AG09309 (cell line): ENCODE measurements at regions not wholly inside any gene's neighbourhood (a gene's known extent, or its start where the extent isn't known, plus 50 kb on each side); places are given as distances from the start of the nearest gene placed in this dataset.

Source experiments
- DNase-seq: peaks from one replicate; pipeline ENCODE4 v3.0.0-alpha.2; 2010; ENCODE audit warnings: low read depth
- H3K4me3 ChIP-seq: 2 replicates; pipeline ENCODE4 v1.5.1; 2011; ENCODE audit warnings: mild to moderate bottlenecking, low read depth, low read length, moderate library complexity; ENCODE audit not compliant: control insufficient read depth
- TF ChIP-seq, protein P1 (sequence below): IDR thresholded peaks from 2 replicates; pipeline ENCODE4 v1.5.1; 2011; ENCODE audit warnings: mild to moderate bottlenecking, low read depth, low read length, inconsistent platforms; ENCODE audit not compliant: insufficient read depth, control insufficient read depth; ENCODE audit errors: missing control alignments

DNA sequence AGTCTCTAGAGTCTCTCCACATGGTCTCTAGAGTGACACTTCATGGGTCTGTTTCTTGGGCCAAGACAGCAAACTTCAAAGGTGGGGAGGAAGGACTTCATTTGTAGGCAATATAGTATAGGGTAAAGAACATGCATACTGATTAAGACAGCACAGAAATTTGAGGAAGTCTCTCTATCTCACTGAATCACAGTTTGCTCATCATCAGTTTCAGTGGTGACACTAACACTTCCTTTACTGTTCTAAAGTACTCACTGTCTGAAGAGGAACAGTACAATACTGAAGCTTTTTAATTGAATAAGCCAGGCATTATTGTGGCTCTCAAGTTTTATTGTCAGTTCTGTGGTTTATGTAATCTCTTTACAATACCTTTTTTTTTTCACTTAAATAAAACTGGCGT is 656.4 kb upstream of the CDH8 start:
- DNase-seq: no peak
- no peak overlapping the region for H3K4me3 ChIP-seq
- TF ChIP-seq, protein P1, sequence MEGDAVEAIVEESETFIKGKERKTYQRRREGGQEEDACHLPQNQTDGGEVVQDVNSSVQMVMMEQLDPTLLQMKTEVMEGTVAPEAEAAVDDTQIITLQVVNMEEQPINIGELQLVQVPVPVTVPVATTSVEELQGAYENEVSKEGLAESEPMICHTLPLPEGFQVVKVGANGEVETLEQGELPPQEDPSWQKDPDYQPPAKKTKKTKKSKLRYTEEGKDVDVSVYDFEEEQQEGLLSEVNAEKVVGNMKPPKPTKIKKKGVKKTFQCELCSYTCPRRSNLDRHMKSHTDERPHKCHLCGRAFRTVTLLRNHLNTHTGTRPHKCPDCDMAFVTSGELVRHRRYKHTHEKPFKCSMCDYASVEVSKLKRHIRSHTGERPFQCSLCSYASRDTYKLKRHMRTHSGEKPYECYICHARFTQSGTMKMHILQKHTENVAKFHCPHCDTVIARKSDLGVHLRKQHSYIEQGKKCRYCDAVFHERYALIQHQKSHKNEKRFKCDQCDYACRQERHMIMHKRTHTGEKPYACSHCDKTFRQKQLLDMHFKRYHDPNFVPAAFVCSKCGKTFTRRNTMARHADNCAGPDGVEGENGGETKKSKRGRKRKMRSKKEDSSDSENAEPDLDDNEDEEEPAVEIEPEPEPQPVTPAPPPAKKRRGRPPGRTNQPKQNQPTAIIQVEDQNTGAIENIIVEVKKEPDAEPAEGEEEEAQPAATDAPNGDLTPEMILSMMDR: no peak

DNA sequence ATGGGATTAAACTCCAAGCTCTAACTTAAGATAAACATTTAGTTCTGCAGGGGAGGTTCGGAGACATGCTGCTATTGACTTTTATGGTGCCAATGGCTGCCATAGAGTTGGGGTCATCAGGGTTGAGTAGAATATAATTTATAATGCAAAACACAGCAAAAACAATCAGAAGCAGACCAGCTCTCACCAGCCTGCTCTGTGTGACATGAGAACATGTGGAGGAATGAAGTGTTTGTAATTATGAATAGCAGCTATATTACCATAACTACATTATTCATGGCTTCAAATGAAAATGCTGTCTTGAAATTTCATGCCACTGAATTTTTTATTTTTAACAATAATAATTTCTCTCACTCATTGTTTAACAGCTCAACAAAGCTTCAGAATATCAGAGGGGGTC is 645.6 kb upstream of the CDH8 start:
- no peak overlapping the region for H3K4me3 ChIP-seq
- TF ChIP-seq, protein P1: no peak
- DNase-seq: no peak

DNA sequence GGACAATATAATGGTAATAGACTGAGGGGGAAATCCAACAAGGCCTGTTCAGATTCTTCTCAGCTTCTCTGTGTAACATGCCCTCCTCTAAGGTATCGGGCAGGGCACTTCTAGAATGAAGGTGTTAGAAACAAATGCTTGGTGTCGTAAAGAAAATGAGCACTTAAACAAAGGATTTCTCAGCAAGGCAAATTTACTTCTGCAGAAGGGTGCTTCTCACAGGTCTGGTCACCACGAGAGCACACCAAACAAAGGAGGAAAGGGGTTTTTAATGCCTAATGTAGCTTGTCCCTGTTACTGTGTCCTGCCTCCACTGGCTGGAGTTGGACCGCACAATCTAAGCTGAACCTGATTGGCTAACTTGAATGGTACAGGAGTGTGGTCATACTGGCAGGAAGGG is 642.6 kb upstream of the CDH8 start:
- no peak for DNase-seq
- TF ChIP-seq, protein P1: no peak
- H3K4me3 ChIP-seq: no peak overlapping the region

DNA sequence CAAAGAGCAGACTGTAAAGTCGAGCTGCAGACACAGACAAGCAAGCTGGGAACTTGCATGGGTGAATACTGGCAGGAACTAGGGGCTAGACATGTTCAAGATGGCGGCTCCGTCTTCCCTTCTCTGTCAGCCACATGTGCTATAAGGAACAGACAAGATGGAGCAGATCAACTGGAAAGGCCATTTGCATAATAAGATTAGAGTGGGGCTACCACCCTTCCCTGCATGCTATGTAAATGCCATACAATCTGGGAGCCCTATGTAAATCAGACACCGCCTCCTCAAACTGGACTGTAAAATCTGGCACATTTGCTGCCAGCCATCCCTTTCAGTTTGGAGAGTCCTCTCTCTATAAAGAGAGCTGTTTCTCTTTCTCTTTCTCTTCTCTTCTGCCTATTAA is 640.1 kb upstream of the CDH8 start:
- TF ChIP-seq, protein P1: no peak
- no peak overlapping the region for H3K4me3 ChIP-seq
- no peak for DNase-seq

DNA sequence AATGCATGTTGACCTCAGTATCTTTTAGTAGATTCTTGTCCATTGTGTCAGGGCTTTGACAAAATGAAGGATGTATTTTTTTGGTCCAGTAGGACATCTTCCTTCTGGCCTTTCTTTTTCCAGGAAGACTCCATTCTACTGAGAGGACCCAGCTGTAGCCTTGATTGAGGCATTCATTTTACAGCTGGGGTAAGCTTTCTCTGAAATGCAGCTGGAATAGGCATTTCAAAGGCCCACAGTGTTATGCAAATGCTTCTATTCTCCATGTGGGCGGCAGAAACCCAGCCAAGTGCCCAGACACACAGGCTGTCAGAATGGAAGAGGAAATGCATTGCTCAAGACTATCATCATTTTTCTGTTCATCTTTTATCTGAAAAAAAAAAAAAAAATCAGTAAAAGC is 629.0 kb upstream of the CDH8 start:
- H3K4me3 ChIP-seq: no peak overlapping the region
- DNase-seq: no peak
- TF ChIP-seq, protein P1: no peak

DNA sequence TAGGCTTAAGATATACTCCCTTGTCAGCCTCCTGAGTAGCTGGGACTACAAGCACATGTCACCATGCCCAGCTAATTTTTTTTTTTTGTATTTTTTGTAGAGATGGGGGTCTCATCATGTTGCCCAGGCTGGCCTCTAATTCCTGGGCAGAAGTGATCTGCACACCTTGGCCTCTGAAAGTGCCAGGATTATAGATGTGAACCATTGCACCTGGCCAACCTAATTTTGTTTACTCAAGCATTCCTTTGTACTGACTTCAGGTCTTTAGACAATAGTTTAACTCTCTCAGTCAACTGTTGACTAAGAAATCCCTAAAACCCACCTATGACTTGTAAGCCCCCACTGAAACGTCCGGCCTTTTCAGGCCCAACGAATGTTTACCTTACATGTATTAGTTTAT is 628.3 kb upstream of the CDH8 start:
- TF ChIP-seq, protein P1: no peak
- H3K4me3 ChIP-seq: no peak overlapping the region
- no peak for DNase-seq

DNA sequence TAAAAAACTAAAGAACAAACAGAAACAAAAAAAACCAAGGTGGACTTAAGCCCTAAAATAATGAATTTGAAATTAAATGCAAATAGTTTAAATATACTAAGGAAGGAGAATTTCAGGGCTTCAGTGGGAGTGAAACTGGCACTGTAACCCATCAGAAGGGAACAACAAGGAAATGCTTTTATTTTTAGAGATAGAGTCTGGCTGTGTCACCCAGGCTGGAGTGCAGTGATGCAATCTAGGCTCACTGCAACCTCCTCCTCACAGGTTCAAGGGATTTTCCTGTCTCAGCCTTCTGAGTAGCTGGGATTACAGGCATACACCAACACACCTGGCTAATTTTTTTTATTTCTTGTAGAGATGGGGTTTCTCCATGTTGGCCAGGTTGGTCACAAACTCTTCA is 625.2 kb upstream of the CDH8 start:
- DNase-seq: no peak
- H3K4me3 ChIP-seq: no peak overlapping the region
- TF ChIP-seq, protein P1: no peak
